ENCODE measurements at regions not wholly inside any gene's neighbourhood (a gene's known extent, or its start where the extent isn't known, plus 50 kb on each side); places are given as distances from the start of the nearest gene placed in this dataset.

GRCh38 chr17:33529816-33530215 is 236.7 kb upstream of the ASIC2 start:
- no peak for TF ChIP-seq CTCF (IDR thresholded peaks at IDR 0.05)
- TF ChIP-seq POLR2A (IDR thresholded peaks at IDR 0.05), result no peak

Measured in Peyer's patch (tissue), 4 donors.